Fibroblast of mammary gland (primary cell): ENCODE measurements at regions not wholly inside any gene's neighbourhood (a gene's known extent, or its start where the extent isn't known, plus 50 kb on each side); places are given as distances from the start of the nearest gene placed in this dataset.

Experiments used
- DNase-seq: peaks from one replicate; pipeline ENCODE4 v3.0.0-alpha.2; 2010; ENCODE audit warnings: low read depth
- H3K4me3 ChIP-seq: 2 replicates; pipeline ENCODE4 v1.5.1; 2011; ENCODE audit warnings: low read depth, mild to moderate bottlenecking, low read length, moderate library complexity; ENCODE audit not compliant: control insufficient read depth
- CTCF ChIP-seq: conservative IDR thresholded peaks from 2 replicates; pipeline ENCODE4 v1.5.1; 2011; ENCODE audit warnings: low read depth, low read length, inconsistent platforms; ENCODE audit not compliant: control insufficient read depth, insufficient read depth

DNA sequence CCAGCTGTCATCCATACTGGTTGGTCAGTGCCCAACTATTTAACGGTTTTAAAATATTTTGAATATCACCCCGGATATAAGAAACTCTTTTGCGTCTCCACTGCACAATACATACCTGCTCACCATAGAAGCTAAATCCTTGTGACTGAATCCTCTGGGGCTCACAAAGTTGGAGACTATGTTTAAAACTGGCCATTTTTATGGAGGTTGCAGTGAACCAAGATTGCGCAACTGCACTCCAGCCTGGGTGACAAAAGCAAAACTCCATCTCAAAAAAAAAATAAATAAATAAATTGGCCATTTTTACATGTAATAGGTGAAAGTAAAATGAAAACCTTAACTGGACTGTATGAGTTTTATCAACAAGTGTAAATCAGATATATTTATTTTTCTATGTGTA is 55.6 kb upstream of the TMEM17 start:
- no peak overlapping the region for H3K4me3 ChIP-seq
- TF ChIP-seq CTCF = no peak

DNA sequence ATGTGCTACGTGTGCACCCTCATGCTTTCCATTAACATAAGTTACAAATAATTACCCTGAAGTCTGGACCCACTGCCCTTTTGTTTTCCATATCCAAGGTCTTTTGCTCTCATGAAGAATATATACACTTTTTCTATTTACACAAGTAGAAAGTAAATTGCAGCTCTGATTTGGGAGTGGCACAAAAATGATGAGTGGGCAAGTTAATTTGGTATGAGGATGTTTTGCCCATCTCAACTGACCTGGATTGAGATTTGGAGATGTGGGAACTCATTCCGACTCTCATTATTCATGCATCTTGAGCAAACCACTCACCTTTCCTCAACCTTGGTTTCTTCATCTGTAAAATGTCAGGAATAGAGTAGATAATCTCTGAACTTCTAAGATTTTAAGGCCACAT is 53.6 kb upstream of the TMEM17 start:
- no peak overlapping the region for H3K4me3 ChIP-seq
- TF ChIP-seq CTCF = no peak
- no peak for DNase-seq

More for the DNA sequence above, 55.6 kb upstream of the TMEM17 start:
- no peak for DNase-seq

GRCh38 chr2:62558743-62559142 is 52.7 kb upstream of the TMEM17 start:
- no peak for DNase-seq
- TF ChIP-seq CTCF = no peak
- H3K4me3 ChIP-seq = no peak overlapping the region

- no peak for DNase-seq
- H3K4me3 ChIP-seq = no peak overlapping the region
- no peak for TF ChIP-seq CTCF
These were observed 50.1 kb upstream of the TMEM17 start for GRCh38 chr2:62556086-62556485.
